Left ventricle myocardium inferior (tissue), 1 donor: ENCODE measurements at regions not wholly inside any gene's neighbourhood (a gene's known extent, or its start where the extent isn't known, plus 50 kb on each side); places are given as distances from the start of the nearest gene placed in this dataset.
"Not testable (repeated sequence)": the region's sequence is repeated elsewhere in the genome, so short reads cannot be mapped to it uniquely, and the experiment has no call there.

Experiments
- DNase-seq: peaks from one replicate; pipeline ENCODE4 v3.0.0-alpha.2; 2020
- H3K27ac ChIP-seq: fragments of 200-600 bp; replicated peaks from 2 replicates; pipeline ENCODE4 v1.8.0; 2021
- H3K27me3 ChIP-seq: fragments of 200-600 bp; 2 replicates; pipeline ENCODE4 v1.8.0; 2021; ENCODE audit warnings: low read depth
- H3K36me3 ChIP-seq: fragments of 200-600 bp; 2 replicates; pipeline ENCODE4 v1.8.0; 2021
- H3K4me1 ChIP-seq: fragments of 200-600 bp; 2 replicates; pipeline ENCODE4 v1.8.0; 2021
- H3K4me3 ChIP-seq: fragments of 200-600 bp; 2 replicates; pipeline ENCODE4 v1.8.0; 2021; ENCODE audit warnings: mild to moderate bottlenecking, moderate library complexity
- H3K9me3 ChIP-seq: fragments of 200-600 bp; replicated peaks from 2 replicates; pipeline ENCODE4 v1.8.0; 2021
- CTCF ChIP-seq: fragments of 200-600 bp; IDR thresholded peaks from 2 replicates; pipeline ENCODE4 v1.8.0; 2021; ENCODE audit warnings: antibody characterized with exemption, mild to moderate bottlenecking, borderline replicate concordance
- intact Hi-C: fragments of 100-400 bp; cut with micrococcal nuclease; formaldehyde crosslinking; loops from one replicate; pipeline ENCODE4 v1.11.0; 2022
- donor health status: DM: no; HTN: yes; CAD: no; lungs with severe emphysema.

- no peak overlapping the region for H3K27ac ChIP-seq
These were observed 220.2 kb upstream of the PIEZO2 start for GRCh38 chr18:11369556-11369955.

GRCh38 chr18:11368020-11368419, 218.7 kb upstream of the PIEZO2 start:
- intact Hi-C loops = no loop called here
- H3K4me3 ChIP-seq = no peak overlapping the region
- peaks cover 17% of the 10 kb centered on the region for H3K4me1 ChIP-seq
- no peaks in the 10 kb centered on the region for H3K9me3 ChIP-seq
- TF ChIP-seq CTCF = no peak
- peak overlapping the region; percentile 81 for H3K27ac ChIP-seq
- no peaks in the 10 kb centered on the region for H3K27me3 ChIP-seq
- no peaks in the 10 kb centered on the region for H3K36me3 ChIP-seq
- DNase-seq = no peak

More at GRCh38 chr18:11369556-11369955, 220.2 kb upstream of the PIEZO2 start:
- Histone ChIP-seq H3K36me3 (no peaks in the 10 kb centered on the region), H3K27me3 (no peaks in the 10 kb centered on the region), H3K4me3 (no peak overlapping the region), H3K9me3 (no peaks in the 10 kb centered on the region), H3K4me1 (peaks cover 17% of the 10 kb centered on the region)
- DNase-seq = no peak
- no peak for TF ChIP-seq CTCF
- intact Hi-C loops = no loop called here

- no peaks in the 10 kb centered on the region for H3K9me3 ChIP-seq
These were observed 218.0 kb upstream of the PIEZO2 start for GRCh38 chr18:11367351-11367750.

GRCh38 chr18:11366410-11366809, 217.0 kb upstream of the PIEZO2 start:
- H3K4me3 ChIP-seq = no peak overlapping the region
- intact Hi-C loops = no loop called here
- H3K9me3 ChIP-seq = no peaks in the 10 kb centered on the region
- TF ChIP-seq CTCF = no peak
- no peaks in the 10 kb centered on the region for H3K27me3 ChIP-seq
- H3K4me1 ChIP-seq = peaks cover 17% of the 10 kb centered on the region
- DNase-seq = no peak
- H3K27ac ChIP-seq = peak overlapping the region; percentile 81
- no peaks in the 10 kb centered on the region for H3K36me3 ChIP-seq

More at GRCh38 chr18:11367351-11367750, 218.0 kb upstream of the PIEZO2 start:
- Histone ChIP-seq H3K27ac (peak overlapping the region; percentile 81), H3K36me3 (no peaks in the 10 kb centered on the region), H3K27me3 (no peaks in the 10 kb centered on the region), H3K4me1 (peaks cover 17% of the 10 kb centered on the region), H3K4me3 (no peak overlapping the region)
- TF ChIP-seq CTCF = no peak
- intact Hi-C loops = no loop called here
- DNase-seq = no peak

- H3K4me3 ChIP-seq = no peak overlapping the region
- peaks cover 17% of the 10 kb centered on the region for H3K4me1 ChIP-seq
- H3K27ac ChIP-seq = no peak overlapping the region
- TF ChIP-seq CTCF = no peak
- no peak for DNase-seq
- no peaks in the 10 kb centered on the region for H3K27me3 ChIP-seq
- H3K9me3 ChIP-seq = no peaks in the 10 kb centered on the region
- intact Hi-C loops = no loop called here
- no peaks in the 10 kb centered on the region for H3K36me3 ChIP-seq
These were observed 213.5 kb upstream of the PIEZO2 start for GRCh38 chr18:11362856-11363255.

GRCh38 chr18:11361862-11362261, 212.5 kb upstream of the PIEZO2 start:
- H3K4me1 ChIP-seq, H3K27me3 ChIP-seq, intact Hi-C loops, H3K36me3 ChIP-seq, H3K4me3 ChIP-seq, H3K27ac ChIP-seq, H3K9me3 ChIP-seq, DNase-seq: not testable (repeated sequence)
